ENCODE measurements at regions not wholly inside any gene's neighbourhood (a gene's known extent, or its start where the extent isn't known, plus 50 kb on each side); places are given as distances from the start of the nearest gene placed in this dataset.

- TF ChIP-seq EZH2 (IDR thresholded peaks at IDR 0.05) (no peak), FOXP2 (optimal IDR thresholded peaks at IDR 0.05; ENCODE audit: control extremely low read depth, extremely low read length, insufficient read depth) (no peak)
These were observed 64.5 kb downstream of the PSMG1 start for GRCh38 chr21:39118604-39119215.
